ENCODE measurements at regions not wholly inside any gene's neighbourhood (a gene's known extent, or its start where the extent isn't known, plus 50 kb on each side); places are given as distances from the start of the nearest gene placed in this dataset.

DNA sequence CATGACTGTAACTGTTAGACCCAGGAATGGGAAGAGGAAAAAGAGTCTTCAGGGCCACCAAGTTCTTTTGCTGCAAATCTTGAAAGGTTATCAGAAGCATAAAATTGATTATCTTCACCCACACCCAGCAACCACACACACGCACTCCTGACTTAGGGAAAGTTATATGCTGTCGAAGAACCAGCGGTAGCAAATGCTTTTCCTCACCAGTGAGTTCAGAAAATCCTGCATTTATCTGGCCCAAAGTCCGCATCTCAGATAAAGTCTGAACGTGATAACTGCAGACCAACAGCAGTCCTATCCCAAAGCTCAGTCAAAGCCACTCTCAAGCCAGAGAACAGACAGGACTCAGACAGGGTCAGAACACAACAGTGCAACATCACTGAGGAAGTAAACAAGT, 115.6 kb downstream of the IRS2 start:
- TF ChIP-seq FOXP2 (optimal IDR thresholded peaks at IDR 0.05; ENCODE audit: borderline replicate concordance, extremely low read depth, extremely low read length, insufficient read depth) (no peak), POLR2AphosphoS5 (IDR thresholded peaks at IDR 0.05; ENCODE audit: low read depth, low read length) (no peak), SIN3A (IDR thresholded peaks at IDR 0.05; ENCODE audit: borderline replicate concordance, insufficient read depth, low read length) (no peak)
